ENCODE measurements at regions not wholly inside any gene's neighbourhood (a gene's known extent, or its start where the extent isn't known, plus 50 kb on each side); places are given as distances from the start of the nearest gene placed in this dataset.

DNA sequence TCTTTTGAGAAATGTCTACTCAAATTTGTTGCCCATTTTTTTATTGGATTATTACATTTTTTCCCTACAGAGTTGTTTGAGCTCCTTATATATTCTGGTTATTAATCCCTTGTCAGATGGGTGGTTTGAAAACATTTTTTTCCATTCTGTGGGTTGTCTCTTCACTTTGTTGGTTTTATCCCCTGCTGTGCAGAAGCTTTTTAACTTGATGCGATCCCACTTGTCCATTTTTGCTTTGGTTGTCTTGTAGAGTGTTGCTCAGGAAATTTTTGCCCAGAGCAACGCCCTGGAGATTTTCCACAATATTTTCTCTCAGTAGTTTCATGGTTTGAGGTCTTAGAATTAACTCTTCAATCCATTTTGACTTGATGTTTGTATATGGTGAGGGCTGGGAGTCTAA is 592.8 kb upstream of the GOT2 start:
- POLR2A ChIA-PET: no interaction called here
- Histone ChIP-seq H3K36me3 (ENCODE audit: control insufficient read depth, insufficient read depth, low read length) (no peaks in the 10 kb centered on the region), H3K9me1 (ENCODE audit: control insufficient read depth, insufficient read depth, low read length) (no peaks in the 10 kb centered on the region), H3K27ac (ENCODE audit: extremely low read depth, low read depth, low read length) (no peak overlapping the region), H3K4me3 (no peak overlapping the region), H3K9me3 (replicated peaks; ENCODE audit: control insufficient read depth, insufficient read depth, low read depth, low read length) (no peaks in the 10 kb centered on the region), H3K4me2 (ENCODE audit: insufficient read depth, low read length) (no peak overlapping the region), H3K9ac (ENCODE audit: insufficient read depth in 1 of 2, low read depth in 2 of 2, low read length in 2 of 2) (no peak overlapping the region), H3K79me2 (ENCODE audit: control insufficient read depth, insufficient read depth, low read length) (no peaks in the 10 kb centered on the region), H4K20me1 (replicated peaks; ENCODE audit: control insufficient read depth, insufficient read depth, low read length) (no peaks in the 10 kb centered on the region), H2AFZ (ENCODE audit: low read depth, low read length) (no peak overlapping the region), H3K27me3 (ENCODE audit: control insufficient read depth in 2 of 2, insufficient read depth in 2 of 2, low read length in 2 of 2) (no peaks in the 10 kb centered on the region), H3K4me1 (replicated peaks in 1 of 2; ENCODE audit: control insufficient read depth in 2 of 2, insufficient read depth in 2 of 2, low read length in 2 of 2) (no peaks in the 10 kb centered on the region)
- TF ChIP-seq HNRNPK (IDR thresholded peaks at IDR 0.05; ENCODE audit: low read depth, low read length, poor library complexity, severe bottlenecking) (no peak), TRIM28 (IDR thresholded peaks at IDR 0.05) (no peak), TCF7L2 (IDR thresholded peaks at IDR 0.05; ENCODE audit: low read depth, low read length) (no peak), ZFP1 (CRISPR knock-in tag; IDR thresholded peaks at IDR 0.05) (no peak), ARHGAP35 (IDR thresholded peaks at IDR 0.05; ENCODE audit: partially characterized antibody) (no peak), KAT7 (CRISPR knock-in tag; IDR thresholded peaks at IDR 0.05; ENCODE audit: borderline replicate concordance) (no peak), CBFA2T3 (IDR thresholded peaks at IDR 0.05) (no peak), ZNF232 (CRISPR knock-in tag; IDR thresholded peaks at IDR 0.05) (no peak), ZNF263 (CRISPR knock-in tag; IDR thresholded peaks at IDR 0.05; ENCODE audit: borderline replicate concordance) (no peak), NR3C1 (CRISPR knock-in tag; IDR thresholded peaks at IDR 0.05) (no peak), ZFP30 (CRISPR knock-in tag; IDR thresholded peaks at IDR 0.05; ENCODE audit: borderline replicate concordance) (no peak), DMBX1 (CRISPR knock-in tag; IDR thresholded peaks at IDR 0.05; ENCODE audit: borderline replicate concordance) (no peak), ETV6 (IDR thresholded peaks at IDR 0.05; ENCODE audit: borderline replicate concordance in 1 of 2, low read depth in 2 of 2, low read length in 1 of 2) (no peak), ETV6 (CRISPR knock-in tag; IDR thresholded peaks at IDR 0.05; ENCODE audit: borderline replicate concordance) (no peak), SUPT5H (IDR thresholded peaks at IDR 0.05) (no peak), MAZ (CRISPR knock-in tag; conservative IDR thresholded peaks at IDR 0.05 in 1 of 2, IDR thresholded peaks at IDR 0.05 in 1 of 2) (no peak)
- TF ChIP-seq, protein P1, sequence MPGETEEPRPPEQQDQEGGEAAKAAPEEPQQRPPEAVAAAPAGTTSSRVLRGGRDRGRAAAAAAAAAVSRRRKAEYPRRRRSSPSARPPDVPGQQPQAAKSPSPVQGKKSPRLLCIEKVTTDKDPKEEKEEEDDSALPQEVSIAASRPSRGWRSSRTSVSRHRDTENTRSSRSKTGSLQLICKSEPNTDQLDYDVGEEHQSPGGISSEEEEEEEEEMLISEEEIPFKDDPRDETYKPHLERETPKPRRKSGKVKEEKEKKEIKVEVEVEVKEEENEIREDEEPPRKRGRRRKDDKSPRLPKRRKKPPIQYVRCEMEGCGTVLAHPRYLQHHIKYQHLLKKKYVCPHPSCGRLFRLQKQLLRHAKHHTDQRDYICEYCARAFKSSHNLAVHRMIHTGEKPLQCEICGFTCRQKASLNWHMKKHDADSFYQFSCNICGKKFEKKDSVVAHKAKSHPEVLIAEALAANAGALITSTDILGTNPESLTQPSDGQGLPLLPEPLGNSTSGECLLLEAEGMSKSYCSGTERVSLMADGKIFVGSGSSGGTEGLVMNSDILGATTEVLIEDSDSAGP (CRISPR knock-in tag; IDR thresholded peaks at IDR 0.05): no peak
- TF ChIP-seq, protein P2, sequence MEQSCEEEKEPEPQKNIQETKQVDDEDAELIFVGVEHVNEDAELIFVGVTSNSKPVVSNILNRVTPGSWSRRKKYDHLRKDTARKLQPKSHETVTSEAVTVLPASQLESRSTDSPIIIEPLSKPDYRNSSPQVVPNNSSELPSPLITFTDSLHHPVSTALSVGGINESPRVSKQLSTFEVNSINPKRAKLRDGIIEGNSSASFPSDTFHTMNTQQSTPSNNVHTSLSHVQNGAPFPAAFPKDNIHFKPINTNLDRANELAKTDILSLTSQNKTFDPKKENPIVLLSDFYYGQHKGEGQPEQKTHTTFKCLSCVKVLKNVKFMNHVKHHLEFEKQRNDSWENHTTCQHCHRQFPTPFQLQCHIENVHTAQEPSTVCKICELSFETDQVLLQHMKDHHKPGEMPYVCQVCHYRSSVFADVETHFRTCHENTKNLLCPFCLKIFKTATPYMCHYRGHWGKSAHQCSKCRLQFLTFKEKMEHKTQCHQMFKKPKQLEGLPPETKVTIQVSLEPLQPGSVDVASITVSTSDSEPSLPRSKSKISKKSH (CRISPR knock-in tag; IDR thresholded peaks at IDR 0.05): no peak
- TF ChIP-seq, protein P3, sequence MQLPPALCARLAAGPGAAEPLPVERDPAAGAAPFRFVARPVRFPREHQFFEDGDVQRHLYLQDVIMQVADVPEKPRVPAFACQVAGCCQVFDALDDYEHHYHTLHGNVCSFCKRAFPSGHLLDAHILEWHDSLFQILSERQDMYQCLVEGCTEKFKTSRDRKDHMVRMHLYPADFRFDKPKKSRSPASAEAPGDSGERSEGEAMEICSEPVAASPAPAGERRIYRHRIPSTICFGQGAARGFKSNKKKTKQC (CRISPR knock-in tag; IDR thresholded peaks at IDR 0.05): no peak
- TF ChIP-seq, protein P4, sequence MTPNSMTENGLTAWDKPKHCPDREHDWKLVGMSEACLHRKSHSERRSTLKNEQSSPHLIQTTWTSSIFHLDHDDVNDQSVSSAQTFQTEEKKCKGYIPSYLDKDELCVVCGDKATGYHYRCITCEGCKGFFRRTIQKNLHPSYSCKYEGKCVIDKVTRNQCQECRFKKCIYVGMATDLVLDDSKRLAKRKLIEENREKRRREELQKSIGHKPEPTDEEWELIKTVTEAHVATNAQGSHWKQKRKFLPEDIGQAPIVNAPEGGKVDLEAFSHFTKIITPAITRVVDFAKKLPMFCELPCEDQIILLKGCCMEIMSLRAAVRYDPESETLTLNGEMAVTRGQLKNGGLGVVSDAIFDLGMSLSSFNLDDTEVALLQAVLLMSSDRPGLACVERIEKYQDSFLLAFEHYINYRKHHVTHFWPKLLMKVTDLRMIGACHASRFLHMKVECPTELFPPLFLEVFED (CRISPR knock-in tag; conservative IDR thresholded peaks at IDR 0.05): no peak
- in situ Hi-C loops (cut with MboI) (no loop called here), intact Hi-C loops (cut with micrococcal nuclease) (no loop called here)
- DNase-seq (ENCODE audit: extremely low read depth in 1 of 4, low spot score in 3 of 4) (no peak), FAIRE-seq (no peak), ATAC-seq (no peak)
- no TSS peak for BruUV-seq (replicated peaks)
- 0% methylated on average over 2 of the region's 2 CpGs for WGBS (ENCODE audit: insufficient coverage, low coverage, missing lambda C conversion rate)
- CTCF ChIA-PET (ENCODE audit: low intra/inter-chr PET ratio): no interaction called here
